ENCODE measurements at regions not wholly inside any gene's neighbourhood (a gene's known extent, or its start where the extent isn't known, plus 50 kb on each side); places are given as distances from the start of the nearest gene placed in this dataset.

DNA sequence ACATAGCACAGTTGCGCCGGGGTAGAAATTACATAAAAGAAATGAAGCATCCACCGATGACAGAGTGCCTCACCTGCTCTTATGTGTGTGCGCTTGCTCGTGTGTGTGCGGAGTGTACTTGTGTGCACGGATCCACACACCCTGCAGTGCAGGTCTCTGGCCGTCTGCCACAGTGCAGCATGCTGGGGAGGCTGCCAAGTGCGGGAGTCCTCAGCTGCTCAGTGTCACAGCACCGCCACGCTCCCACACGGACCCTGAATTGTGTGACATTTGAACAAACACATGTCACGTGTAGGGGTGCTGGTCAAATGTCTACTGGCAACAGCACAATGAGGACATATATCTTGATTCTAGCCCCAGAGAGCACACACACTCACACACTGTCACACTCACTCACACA lies 243.0 kb upstream of the MYOCD start:
- Histone ChIP-seq H3K4me3 (ENCODE audit: low read length) (no peak overlapping the region), H3K36me3 (ENCODE audit: control insufficient read depth, insufficient read depth, low read length) (no peaks in the 10 kb centered on the region), H3K27ac (ENCODE audit: low read depth, low read length) (peak overlapping the region; percentile 85), H3K9ac (ENCODE audit: low read length) (no peak overlapping the region), H3K27me3 (ENCODE audit: control insufficient read depth, insufficient read depth, low read length) (no peaks in the 10 kb centered on the region), H3K4me1 (ENCODE audit: control insufficient read depth, insufficient read depth, low read length) (peaks cover 38% of the 10 kb centered on the region)

DNA sequence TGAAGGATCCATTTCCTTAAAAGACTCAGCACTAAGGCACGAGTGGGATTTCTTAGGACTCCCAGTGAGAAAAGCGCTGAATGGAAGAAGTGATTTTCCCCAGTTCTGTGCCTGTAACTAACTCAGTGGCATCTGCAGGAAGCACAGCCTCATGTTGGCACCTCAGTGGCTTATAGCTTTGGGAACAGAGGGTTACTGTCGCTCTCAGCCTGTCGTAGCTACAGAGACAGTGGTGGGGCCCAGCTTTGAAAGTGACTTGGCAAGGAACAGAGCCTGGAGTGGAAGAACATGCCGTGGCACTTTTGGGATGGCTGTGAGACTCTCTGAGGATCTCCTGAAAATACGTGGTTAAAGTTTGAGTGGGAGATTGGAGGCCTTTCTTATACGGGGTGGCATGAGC lies 242.4 kb upstream of the MYOCD start:
- peaks cover 34% of the 10 kb centered on the region for H3K4me1 ChIP-seq (ENCODE audit: control insufficient read depth, insufficient read depth, low read length)

DNA sequence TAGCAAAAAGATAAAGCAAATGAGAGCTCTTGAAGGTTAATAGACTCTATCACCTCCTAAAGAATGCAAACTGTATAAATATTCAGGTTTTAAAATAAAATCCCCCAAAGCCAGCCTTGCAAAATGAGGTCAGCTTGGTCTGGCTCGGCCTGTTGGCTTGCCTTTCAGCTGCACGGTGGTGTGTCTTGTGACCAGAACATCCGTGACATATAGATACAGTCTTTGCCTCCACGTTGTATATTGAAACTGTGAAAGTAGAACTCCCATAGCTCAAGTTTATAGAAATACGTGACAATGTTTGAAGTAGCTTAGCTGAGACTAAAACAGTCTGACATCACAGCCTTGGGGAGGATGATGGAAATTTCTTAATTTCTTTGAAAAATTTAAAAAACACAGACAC lies 236.6 kb upstream of the MYOCD start:
- H3K36me3 ChIP-seq (ENCODE audit: control insufficient read depth, insufficient read depth, low read length), result no peaks in the 10 kb centered on the region
- no peak overlapping the region for H3K9ac ChIP-seq (ENCODE audit: low read length)
- H3K4me1 ChIP-seq (ENCODE audit: control insufficient read depth, insufficient read depth, low read length), result no peaks in the 10 kb centered on the region
- no peaks in the 10 kb centered on the region for H3K27me3 ChIP-seq (ENCODE audit: control insufficient read depth, insufficient read depth, low read length)
- no peak overlapping the region for H3K4me3 ChIP-seq (ENCODE audit: low read length)
- no peak overlapping the region for H3K27ac ChIP-seq (ENCODE audit: low read depth, low read length)

More for the DNA sequence above, 242.4 kb upstream of the MYOCD start:
- H3K9ac ChIP-seq (ENCODE audit: low read length), result no peak overlapping the region
- H3K36me3 ChIP-seq (ENCODE audit: control insufficient read depth, insufficient read depth, low read length), result no peaks in the 10 kb centered on the region
- H3K27me3 ChIP-seq (ENCODE audit: control insufficient read depth, insufficient read depth, low read length), result no peaks in the 10 kb centered on the region
- no peak overlapping the region for H3K4me3 ChIP-seq (ENCODE audit: low read length)
- peak overlapping the region; percentile 85 for H3K27ac ChIP-seq (ENCODE audit: low read depth, low read length)

GRCh38 chr17:12431188-12431587 lies 234.5 kb upstream of the MYOCD start:
- Histone ChIP-seq H3K27ac (ENCODE audit: low read depth, low read length) (no peak overlapping the region), H3K27me3 (ENCODE audit: control insufficient read depth, insufficient read depth, low read length) (no peaks in the 10 kb centered on the region), H3K9ac (ENCODE audit: low read length) (no peak overlapping the region)

GRCh38 chr17:12438212-12438611 lies 227.5 kb upstream of the MYOCD start:
- Histone ChIP-seq H3K36me3 (ENCODE audit: control insufficient read depth, insufficient read depth, low read length) (no peaks in the 10 kb centered on the region), H3K9ac (ENCODE audit: low read length) (no peak overlapping the region), H3K4me3 (ENCODE audit: low read length) (no peak overlapping the region), H3K4me1 (ENCODE audit: control insufficient read depth, insufficient read depth, low read length) (no peaks in the 10 kb centered on the region), H3K27ac (ENCODE audit: low read depth, low read length) (no peak overlapping the region), H3K27me3 (ENCODE audit: control insufficient read depth, insufficient read depth, low read length) (no peaks in the 10 kb centered on the region)

More at GRCh38 chr17:12431188-12431587, 234.5 kb upstream of the MYOCD start:
- Histone ChIP-seq H3K4me1 (ENCODE audit: control insufficient read depth, insufficient read depth, low read length) (no peaks in the 10 kb centered on the region), H3K36me3 (ENCODE audit: control insufficient read depth, insufficient read depth, low read length) (no peaks in the 10 kb centered on the region), H3K4me3 (ENCODE audit: low read length) (no peak overlapping the region)

DNA sequence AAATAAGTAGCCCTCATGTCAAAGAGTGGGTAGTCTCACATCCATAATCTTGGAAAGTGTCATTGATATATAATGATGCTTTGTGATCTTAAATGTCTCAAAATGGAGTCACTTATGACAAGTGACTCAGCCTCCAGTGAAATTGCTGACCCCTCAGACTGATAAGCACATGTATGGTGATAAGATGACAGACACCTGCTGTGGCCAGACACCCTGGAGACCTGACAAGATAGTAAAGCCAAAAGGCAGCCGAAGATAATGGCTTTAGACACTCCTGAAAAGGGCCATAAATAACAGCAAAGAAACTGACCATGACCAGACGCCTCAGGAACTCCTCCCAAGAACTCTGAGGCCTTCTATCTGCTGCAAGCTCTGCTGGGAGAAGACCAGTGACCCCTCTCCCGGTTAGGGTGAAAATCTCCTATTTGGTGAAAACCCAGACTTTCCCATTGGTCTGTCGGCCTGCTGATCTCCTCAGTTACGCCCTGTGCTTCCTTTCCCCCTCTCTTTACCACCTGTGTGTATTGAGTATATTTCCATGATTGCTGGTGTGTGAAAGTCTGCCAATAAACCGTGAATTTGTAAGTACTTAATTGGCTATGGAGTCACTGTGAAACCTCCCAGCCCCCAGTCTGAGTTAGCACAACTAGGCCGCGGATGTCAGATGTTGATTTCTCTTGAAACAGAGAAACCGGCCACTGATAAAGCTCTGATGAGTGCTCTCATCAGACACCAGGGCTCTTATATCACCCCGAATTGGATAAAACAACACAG lies 226.7 kb upstream of the MYOCD start:
- no peak overlapping the region for H3K4me3 ChIP-seq (ENCODE audit: low read length)
- no peaks in the 10 kb centered on the region for H3K36me3 ChIP-seq (ENCODE audit: control insufficient read depth, insufficient read depth, low read length)
- H3K27ac ChIP-seq (ENCODE audit: low read depth, low read length), result no peak overlapping the region
- H3K9ac ChIP-seq (ENCODE audit: low read length), result no peak overlapping the region
- H3K27me3 ChIP-seq (ENCODE audit: control insufficient read depth, insufficient read depth, low read length), result no peaks in the 10 kb centered on the region
- H3K4me1 ChIP-seq (ENCODE audit: control insufficient read depth, insufficient read depth, low read length), result no peaks in the 10 kb centered on the region

DNA sequence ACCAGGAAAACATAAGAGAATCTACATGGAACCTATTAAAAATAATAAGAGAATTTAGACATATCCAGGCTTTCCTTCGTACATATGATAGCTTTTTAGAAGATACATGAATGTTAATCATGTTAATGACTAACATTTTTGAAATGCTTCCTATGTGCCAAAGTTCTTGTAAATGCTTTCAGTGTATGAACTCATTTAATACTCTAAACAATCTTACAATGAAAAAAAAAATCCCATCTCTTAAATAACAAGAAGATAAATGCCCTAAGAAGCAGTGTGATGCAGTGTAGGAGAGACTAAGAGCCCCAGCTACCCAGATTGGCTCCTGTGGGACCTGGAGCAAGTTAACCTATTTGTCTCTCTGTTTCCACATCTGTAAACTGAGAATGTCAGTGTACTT lies 220.4 kb upstream of the MYOCD start:
- Histone ChIP-seq H3K4me3 (ENCODE audit: low read length) (no peak overlapping the region), H3K27me3 (ENCODE audit: control insufficient read depth, insufficient read depth, low read length) (no peaks in the 10 kb centered on the region), H3K9ac (ENCODE audit: low read length) (no peak overlapping the region), H3K36me3 (ENCODE audit: control insufficient read depth, insufficient read depth, low read length) (no peaks in the 10 kb centered on the region), H3K4me1 (ENCODE audit: control insufficient read depth, insufficient read depth, low read length) (no peaks in the 10 kb centered on the region), H3K27ac (ENCODE audit: low read depth, low read length) (no peak overlapping the region)

- Histone ChIP-seq H3K27me3 (ENCODE audit: control insufficient read depth, insufficient read depth, low read length) (no peaks in the 10 kb centered on the region), H3K36me3 (ENCODE audit: control insufficient read depth, insufficient read depth, low read length) (no peaks in the 10 kb centered on the region), H3K4me1 (ENCODE audit: control insufficient read depth, insufficient read depth, low read length) (no peaks in the 10 kb centered on the region), H3K4me3 (ENCODE audit: low read length) (no peak overlapping the region), H3K9ac (ENCODE audit: low read length) (no peak overlapping the region), H3K27ac (ENCODE audit: low read depth, low read length) (no peak overlapping the region)
Observed at GRCh38 chr17:12457493-12457892, 208.2 kb upstream of the MYOCD start.

DNA sequence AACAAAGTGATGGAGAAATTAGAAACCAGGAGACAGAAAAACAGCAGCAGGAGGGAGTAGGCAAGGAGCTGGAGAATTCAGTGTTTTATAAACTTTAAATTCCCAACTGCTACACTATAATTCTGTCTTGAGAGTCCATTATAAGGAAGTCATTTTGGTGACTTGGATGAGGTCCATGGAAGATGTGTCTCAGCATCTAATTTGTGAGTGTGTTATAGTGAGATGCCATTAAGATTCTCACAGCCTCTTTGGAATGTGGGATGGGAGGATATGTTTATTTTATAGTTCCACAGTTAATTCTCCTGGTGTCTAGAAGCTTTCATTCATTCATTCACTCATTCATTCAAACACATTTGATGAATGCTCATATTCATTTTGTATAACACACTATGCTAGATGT lies 206.0 kb upstream of the MYOCD start:
- H3K4me1 ChIP-seq (ENCODE audit: control insufficient read depth, insufficient read depth, low read length), result peaks cover 7% of the 10 kb centered on the region
- H3K27me3 ChIP-seq (ENCODE audit: control insufficient read depth, insufficient read depth, low read length), result no peaks in the 10 kb centered on the region
- no peak overlapping the region for H3K27ac ChIP-seq (ENCODE audit: low read depth, low read length)
- H3K36me3 ChIP-seq (ENCODE audit: control insufficient read depth, insufficient read depth, low read length), result no peaks in the 10 kb centered on the region
- H3K4me3 ChIP-seq (ENCODE audit: low read length), result no peak overlapping the region
- no peak overlapping the region for H3K9ac ChIP-seq (ENCODE audit: low read length)

DNA sequence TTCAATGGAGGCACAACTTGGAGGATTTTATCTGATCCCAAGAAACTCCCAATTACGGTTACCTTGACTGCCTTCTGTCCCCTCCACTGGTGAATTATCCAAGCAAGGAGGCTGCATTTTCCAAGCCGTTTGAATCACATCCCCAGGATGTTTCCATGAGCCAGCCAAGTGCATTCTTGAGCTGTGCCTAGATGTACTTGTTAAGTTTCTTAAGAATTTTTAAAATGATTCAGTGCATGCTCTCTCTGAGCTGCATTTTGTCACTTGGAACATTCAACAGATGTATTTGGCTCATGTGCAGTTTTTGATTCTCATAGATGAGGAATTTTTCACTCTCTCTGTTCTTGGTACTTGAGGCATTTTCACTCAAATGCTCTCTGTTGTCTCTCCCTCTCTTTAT lies 202.6 kb upstream of the MYOCD start:
- H3K36me3 ChIP-seq (ENCODE audit: control insufficient read depth, insufficient read depth, low read length), result no peaks in the 10 kb centered on the region
- H3K4me1 ChIP-seq (ENCODE audit: control insufficient read depth, insufficient read depth, low read length), result peaks cover 10% of the 10 kb centered on the region
- H3K9ac ChIP-seq (ENCODE audit: low read length), result no peak overlapping the region
- peak overlapping the region; percentile 68 for H3K27ac ChIP-seq (ENCODE audit: low read depth, low read length)
- no peak overlapping the region for H3K4me3 ChIP-seq (ENCODE audit: low read length)
- no peaks in the 10 kb centered on the region for H3K27me3 ChIP-seq (ENCODE audit: control insufficient read depth, insufficient read depth, low read length)

GRCh38 chr17:12472252-12473173 lies 193.2 kb upstream of the MYOCD start:
- no peaks in the 10 kb centered on the region for H3K27me3 ChIP-seq (ENCODE audit: control insufficient read depth, insufficient read depth, low read length)

GRCh38 chr17:12478311-12478710 lies 187.4 kb upstream of the MYOCD start:
- H3K27ac ChIP-seq (ENCODE audit: low read depth, low read length), result no peak overlapping the region
- no peaks in the 10 kb centered on the region for H3K27me3 ChIP-seq (ENCODE audit: control insufficient read depth, insufficient read depth, low read length)
- no peaks in the 10 kb centered on the region for H3K36me3 ChIP-seq (ENCODE audit: control insufficient read depth, insufficient read depth, low read length)
- H3K4me3 ChIP-seq (ENCODE audit: low read length), result no peak overlapping the region
- no peaks in the 10 kb centered on the region for H3K4me1 ChIP-seq (ENCODE audit: control insufficient read depth, insufficient read depth, low read length)
- no peak overlapping the region for H3K9ac ChIP-seq (ENCODE audit: low read length)

More at GRCh38 chr17:12472252-12473173, 193.2 kb upstream of the MYOCD start:
- Histone ChIP-seq H3K36me3 (ENCODE audit: control insufficient read depth, insufficient read depth, low read length) (no peaks in the 10 kb centered on the region), H3K4me3 (ENCODE audit: low read length) (no peak overlapping the region), H3K27ac (ENCODE audit: low read depth, low read length) (peak overlapping the region; percentile 57), H3K9ac (ENCODE audit: low read length) (no peak overlapping the region), H3K4me1 (ENCODE audit: control insufficient read depth, insufficient read depth, low read length) (peaks cover 14% of the 10 kb centered on the region)
